ENCODE measurements at regions not wholly inside any gene's neighbourhood (a gene's known extent, or its start where the extent isn't known, plus 50 kb on each side); places are given as distances from the start of the nearest gene placed in this dataset.

DNA sequence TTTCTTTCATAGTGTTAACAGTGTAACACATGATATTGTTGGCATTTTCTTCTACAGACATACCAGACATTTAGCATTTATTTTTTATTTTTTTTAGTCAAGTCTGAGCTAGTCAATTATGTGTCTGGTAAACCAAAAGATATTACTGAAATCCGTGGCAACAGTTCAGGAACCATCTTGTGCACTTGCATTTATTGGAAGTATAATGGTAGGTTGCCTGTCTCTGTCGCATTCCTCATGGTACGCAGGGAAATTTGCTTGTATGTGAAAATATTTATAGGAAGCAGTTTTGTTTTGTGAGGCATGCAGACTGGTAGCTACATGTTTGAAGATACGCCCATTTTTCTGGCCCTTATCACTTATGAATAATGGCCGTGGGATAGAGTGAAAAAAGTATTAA, 186.1 kb upstream of the SLC38A2 start:
- no peaks in the 10 kb centered on the region for H3K27me3 ChIP-seq (ENCODE audit: control insufficient read depth, insufficient read depth, low read length)
- H3K4me1 ChIP-seq (ENCODE audit: control insufficient read depth, insufficient read depth, low read length) = peaks cover 25% of the 10 kb centered on the region
- no peak overlapping the region for H3K27ac ChIP-seq (ENCODE audit: low read depth, low read length)
- no peaks in the 10 kb centered on the region; the same call in 1 of the 2 replicates for H3K9me3 ChIP-seq (ENCODE audit: control insufficient read depth, insufficient read depth, low read length)
- no peak overlapping the region for H3K9ac ChIP-seq (ENCODE audit: low read depth, low read length)
- H3K36me3 ChIP-seq (ENCODE audit: control insufficient read depth, insufficient read depth, low read length) = no peaks in the 10 kb centered on the region
- no peak overlapping the region for H3K4me3 ChIP-seq (ENCODE audit: low read depth, low read length)

GRCh38 chr12:46557539-46558373, 185.2 kb upstream of the SLC38A2 start:
- Histone ChIP-seq H3K4me3 (ENCODE audit: low read depth, low read length) (no peak overlapping the region), H3K9me3 (ENCODE audit: control insufficient read depth, insufficient read depth, low read length) (no peaks in the 10 kb centered on the region), H3K36me3 (ENCODE audit: control insufficient read depth, insufficient read depth, low read length) (no peaks in the 10 kb centered on the region), H3K27ac (ENCODE audit: low read depth, low read length) (no peak overlapping the region), H3K4me1 (ENCODE audit: control insufficient read depth, insufficient read depth, low read length) (peaks cover 25% of the 10 kb centered on the region), H3K9ac (ENCODE audit: low read depth, low read length) (no peak overlapping the region), H3K27me3 (ENCODE audit: control insufficient read depth, insufficient read depth, low read length) (no peaks in the 10 kb centered on the region)

- Histone ChIP-seq H3K4me1 (ENCODE audit: control insufficient read depth, insufficient read depth, low read length) (peaks cover 18% of the 10 kb centered on the region), H3K36me3 (ENCODE audit: control insufficient read depth, insufficient read depth, low read length) (no peaks in the 10 kb centered on the region), H3K9me3 (ENCODE audit: control insufficient read depth, insufficient read depth, low read length) (no peaks in the 10 kb centered on the region), H3K9ac (ENCODE audit: low read depth, low read length) (no peak overlapping the region), H3K4me3 (ENCODE audit: low read depth, low read length) (no peak overlapping the region), H3K27ac (ENCODE audit: low read depth, low read length) (no peak overlapping the region), H3K27me3 (ENCODE audit: control insufficient read depth, insufficient read depth, low read length) (no peaks in the 10 kb centered on the region)
Observed at GRCh38 chr12:46556819-46557524, 184.4 kb upstream of the SLC38A2 start.

DNA sequence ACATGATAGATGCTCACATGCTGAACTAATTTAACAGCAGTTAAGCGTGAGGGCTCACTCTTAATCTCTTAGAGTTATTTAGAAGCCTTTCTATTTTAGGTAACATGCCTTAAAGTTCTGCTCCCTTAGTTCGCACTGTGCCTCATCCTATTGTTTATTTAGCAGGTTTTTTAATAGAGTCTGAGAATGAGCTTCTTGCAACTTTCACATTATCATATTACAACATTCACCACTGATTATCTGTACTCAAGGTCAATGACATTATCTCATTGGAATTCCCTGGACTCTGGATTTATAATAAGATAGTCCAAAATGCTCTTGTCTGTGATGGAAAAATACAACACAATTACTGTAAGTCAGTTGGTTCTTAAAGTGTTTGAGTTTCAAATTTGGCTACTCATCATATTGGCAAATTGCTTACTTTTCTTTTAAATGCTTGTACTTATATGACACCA, 183.6 kb upstream of the SLC38A2 start:
- no peaks in the 10 kb centered on the region for H3K9me3 ChIP-seq (ENCODE audit: control insufficient read depth, insufficient read depth, low read length)
- H3K27me3 ChIP-seq (ENCODE audit: control insufficient read depth, insufficient read depth, low read length) = no peaks in the 10 kb centered on the region
- no peak overlapping the region for H3K27ac ChIP-seq (ENCODE audit: low read depth, low read length)
- peaks cover 14% of the 10 kb centered on the region; the same call in 1 of the 2 replicates for H3K4me1 ChIP-seq (ENCODE audit: control insufficient read depth, insufficient read depth, low read length)
- no peaks in the 10 kb centered on the region for H3K36me3 ChIP-seq (ENCODE audit: control insufficient read depth, insufficient read depth, low read length)
- H3K9ac ChIP-seq (ENCODE audit: low read depth, low read length) = no peak overlapping the region
- no peak overlapping the region for H3K4me3 ChIP-seq (ENCODE audit: low read depth, low read length)

GRCh38 chr12:46555406-46555852, 182.9 kb upstream of the SLC38A2 start:
- Histone ChIP-seq H3K36me3 (ENCODE audit: control insufficient read depth, insufficient read depth, low read length) (no peaks in the 10 kb centered on the region), H3K4me1 (ENCODE audit: control insufficient read depth, insufficient read depth, low read length) (peaks cover 14% of the 10 kb centered on the region; the same call in 1 of the 2 replicates), H3K9ac (ENCODE audit: low read depth, low read length) (no peak overlapping the region), H3K9me3 (ENCODE audit: control insufficient read depth, insufficient read depth, low read length) (no peaks in the 10 kb centered on the region), H3K27ac (ENCODE audit: low read depth, low read length) (no peak overlapping the region), H3K27me3 (ENCODE audit: control insufficient read depth, insufficient read depth, low read length) (no peaks in the 10 kb centered on the region), H3K4me3 (ENCODE audit: low read depth, low read length) (no peak overlapping the region)

DNA sequence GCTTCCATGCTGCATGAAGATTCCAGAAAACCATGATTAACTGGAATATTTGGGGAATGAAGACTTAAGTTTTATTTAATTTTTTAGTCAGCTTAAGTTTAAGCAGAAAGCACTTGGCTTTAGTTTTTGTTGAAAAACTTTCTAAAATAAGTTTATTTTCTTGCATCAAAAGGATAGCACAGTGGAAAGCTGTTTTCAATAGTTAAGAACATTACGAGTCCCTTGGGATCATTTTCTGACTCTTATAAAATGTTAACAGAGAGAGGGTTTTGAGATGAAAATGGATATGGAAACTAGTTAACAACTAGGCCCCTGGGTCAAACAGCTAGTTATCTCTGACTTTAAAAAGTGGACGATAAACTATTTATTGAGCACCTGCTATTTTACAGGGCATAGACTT, 181.9 kb upstream of the SLC38A2 start:
- no peaks in the 10 kb centered on the region for H3K27me3 ChIP-seq (ENCODE audit: control insufficient read depth, insufficient read depth, low read length)
- H3K9me3 ChIP-seq (ENCODE audit: control insufficient read depth, insufficient read depth, low read length) = no peaks in the 10 kb centered on the region
- H3K27ac ChIP-seq (ENCODE audit: low read depth, low read length) = no peak overlapping the region
- no peaks in the 10 kb centered on the region for H3K36me3 ChIP-seq (ENCODE audit: control insufficient read depth, insufficient read depth, low read length)
- H3K4me1 ChIP-seq (ENCODE audit: control insufficient read depth, insufficient read depth, low read length) = peaks cover 8% of the 10 kb centered on the region; the same call in 1 of the 2 replicates
- no peak overlapping the region for H3K9ac ChIP-seq (ENCODE audit: low read depth, low read length)
- no peak overlapping the region for H3K4me3 ChIP-seq (ENCODE audit: low read depth, low read length)

DNA sequence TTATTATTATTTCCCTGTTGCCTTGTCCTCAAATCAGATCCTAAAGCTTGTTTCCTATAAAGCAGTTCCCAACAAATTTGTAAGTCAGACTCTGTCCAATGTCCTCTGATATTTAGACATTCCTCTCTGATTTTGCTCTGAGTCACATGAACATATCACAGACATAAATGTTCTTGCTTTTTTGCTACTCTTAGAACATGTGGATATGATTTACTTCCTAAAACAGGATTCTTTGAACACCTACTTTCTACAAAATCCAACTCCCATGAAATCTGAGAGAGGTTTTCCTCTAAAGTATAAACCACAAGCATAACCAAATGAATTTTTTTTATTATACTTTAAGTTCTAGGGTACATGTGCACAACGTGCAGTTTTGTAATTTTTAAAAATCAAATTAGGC, 181.3 kb upstream of the SLC38A2 start:
- H3K36me3 ChIP-seq (ENCODE audit: control insufficient read depth, insufficient read depth, low read length) = no peaks in the 10 kb centered on the region
- no peaks in the 10 kb centered on the region for H3K27me3 ChIP-seq (ENCODE audit: control insufficient read depth, insufficient read depth, low read length)
- no peak overlapping the region for H3K27ac ChIP-seq (ENCODE audit: low read depth, low read length)
- H3K4me1 ChIP-seq (ENCODE audit: control insufficient read depth, insufficient read depth, low read length) = peaks cover 8% of the 10 kb centered on the region; the same call in 1 of the 2 replicates
- H3K4me3 ChIP-seq (ENCODE audit: low read depth, low read length) = no peak overlapping the region
- no peak overlapping the region for H3K9ac ChIP-seq (ENCODE audit: low read depth, low read length)
- H3K9me3 ChIP-seq (ENCODE audit: control insufficient read depth, insufficient read depth, low read length) = no peaks in the 10 kb centered on the region

DNA sequence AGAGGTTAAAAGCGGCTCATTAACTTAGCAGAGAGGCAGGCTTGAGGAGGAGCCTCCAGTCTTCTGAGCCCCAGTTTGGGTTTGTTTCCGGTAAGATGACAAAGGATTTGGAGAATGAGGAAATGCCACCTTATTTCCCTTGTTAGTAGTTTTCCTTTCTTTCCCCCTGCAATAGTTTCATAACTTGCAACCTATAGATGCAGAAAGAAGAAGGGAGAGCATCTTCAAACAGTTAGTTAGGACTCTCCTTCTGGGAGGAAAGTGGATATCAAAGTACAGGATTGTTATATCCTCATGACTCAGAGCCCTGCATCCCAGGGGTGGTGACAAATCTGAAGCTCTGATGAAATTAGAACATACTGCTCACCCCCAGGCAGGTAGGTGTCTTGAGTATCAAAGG, 180.7 kb upstream of the SLC38A2 start:
- no peak overlapping the region for H3K27ac ChIP-seq (ENCODE audit: low read depth, low read length)
- no peaks in the 10 kb centered on the region for H3K9me3 ChIP-seq (ENCODE audit: control insufficient read depth, insufficient read depth, low read length)
- H3K36me3 ChIP-seq (ENCODE audit: control insufficient read depth, insufficient read depth, low read length) = no peaks in the 10 kb centered on the region
- H3K4me1 ChIP-seq (ENCODE audit: control insufficient read depth, insufficient read depth, low read length) = peaks cover 8% of the 10 kb centered on the region; the same call in 1 of the 2 replicates
- no peak overlapping the region for H3K9ac ChIP-seq (ENCODE audit: low read depth, low read length)
- no peaks in the 10 kb centered on the region for H3K27me3 ChIP-seq (ENCODE audit: control insufficient read depth, insufficient read depth, low read length)
- no peak overlapping the region for H3K4me3 ChIP-seq (ENCODE audit: low read depth, low read length)

DNA sequence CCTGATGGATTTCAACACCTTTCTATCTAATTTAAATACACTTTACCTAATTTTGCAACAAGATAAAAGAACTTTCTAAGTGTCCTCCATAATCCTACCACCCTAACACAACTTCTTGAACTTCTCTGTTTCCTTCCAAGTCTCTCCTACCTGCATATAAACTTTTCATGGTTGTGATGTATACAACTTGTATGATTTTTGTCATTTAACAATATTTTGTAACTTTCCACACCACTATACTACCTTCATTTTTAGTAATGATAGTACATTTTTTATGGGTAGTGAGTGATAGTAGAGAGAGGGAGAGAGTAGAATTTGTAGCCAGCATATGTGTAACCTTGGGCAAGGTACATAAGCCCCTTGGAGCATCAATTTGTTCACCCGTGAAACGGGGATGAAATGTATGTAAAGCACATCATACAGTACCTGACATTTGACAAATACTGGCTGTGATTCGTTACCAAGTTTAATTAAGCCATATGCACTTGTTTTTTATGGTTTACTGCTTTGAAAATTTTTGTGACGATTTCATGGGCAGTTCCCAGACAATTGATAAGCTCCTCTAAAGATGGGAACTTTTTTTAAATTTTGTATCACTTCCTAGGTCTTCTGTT, 177.8 kb upstream of the SLC38A2 start:
- peaks cover under 1% of the 10 kb centered on the region; the same call in 1 of the 2 replicates for H3K4me1 ChIP-seq (ENCODE audit: control insufficient read depth, insufficient read depth, low read length)
- no peaks in the 10 kb centered on the region for H3K27me3 ChIP-seq (ENCODE audit: control insufficient read depth, insufficient read depth, low read length)
- H3K9me3 ChIP-seq (ENCODE audit: control insufficient read depth, insufficient read depth, low read length) = 0 out of 2 replicates have a peak, but pooled peaks cover 8% of the 10 kb centered on the region
- no peak overlapping the region for H3K9ac ChIP-seq (ENCODE audit: low read depth, low read length)
- no peaks in the 10 kb centered on the region for H3K36me3 ChIP-seq (ENCODE audit: control insufficient read depth, insufficient read depth, low read length)
- H3K27ac ChIP-seq (ENCODE audit: low read depth, low read length) = no peak overlapping the region
- H3K4me3 ChIP-seq (ENCODE audit: low read depth, low read length) = no peak overlapping the region

DNA sequence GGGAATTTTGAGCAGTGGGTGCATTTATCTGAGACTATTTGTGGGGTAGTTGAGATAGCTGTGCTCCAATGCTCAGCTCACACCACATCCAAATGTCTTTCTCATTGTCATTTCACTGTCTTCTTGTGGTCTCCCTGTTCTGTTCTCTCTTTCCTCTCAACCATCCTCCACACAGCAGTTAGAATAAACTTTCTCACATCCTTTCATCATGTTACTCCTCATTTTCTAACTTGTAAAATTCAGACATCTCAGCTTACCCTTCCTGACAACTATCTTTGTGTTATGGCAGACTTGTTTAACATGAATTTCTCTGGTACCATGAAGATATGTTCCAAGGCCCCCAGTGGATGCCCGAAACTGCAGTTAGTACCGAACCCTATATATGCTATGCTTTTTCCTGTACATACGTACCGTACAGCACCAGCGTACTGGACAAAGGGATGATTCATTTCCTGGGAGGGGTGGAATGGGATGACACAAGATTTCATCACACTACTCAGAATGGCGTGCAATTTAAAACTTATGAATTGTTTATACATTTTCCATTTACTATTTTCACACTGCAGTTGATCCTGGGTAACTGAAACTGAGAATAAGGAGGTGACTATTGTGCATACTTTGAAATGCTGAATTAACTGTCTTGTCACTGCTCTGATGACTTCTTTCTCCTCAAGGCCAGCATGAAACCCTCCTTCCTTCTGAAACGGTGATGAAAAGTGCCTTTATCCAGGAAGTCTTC, 177.1 kb upstream of the SLC38A2 start:
- 0 out of 2 replicates have a peak, but pooled peaks cover 8% of the 10 kb centered on the region for H3K9me3 ChIP-seq (ENCODE audit: control insufficient read depth, insufficient read depth, low read length)
- no peaks in the 10 kb centered on the region; the same call in 1 of the 2 replicates for H3K4me1 ChIP-seq (ENCODE audit: control insufficient read depth, insufficient read depth, low read length)
- H3K9ac ChIP-seq (ENCODE audit: low read depth, low read length) = no peak overlapping the region
- H3K27ac ChIP-seq (ENCODE audit: low read depth, low read length) = no peak overlapping the region
- H3K4me3 ChIP-seq (ENCODE audit: low read depth, low read length) = no peak overlapping the region
- no peaks in the 10 kb centered on the region for H3K36me3 ChIP-seq (ENCODE audit: control insufficient read depth, insufficient read depth, low read length)
- no peaks in the 10 kb centered on the region for H3K27me3 ChIP-seq (ENCODE audit: control insufficient read depth, insufficient read depth, low read length)

All from HUES48 (cell line).